Sigmoid colon (tissue), 4 donors: ENCODE measurements at regions not wholly inside any gene's neighbourhood (a gene's known extent, or its start where the extent isn't known, plus 50 kb on each side); places are given as distances from the start of the nearest gene placed in this dataset.

Experiments used
- POLR2A ChIP-seq, 2 donors: fragments of 450-650 bp; IDR thresholded peaks; one replicate each; pipeline ENCODE4 v1.6.1; 2016; ENCODE audit warnings: antibody characterized with exemption in 2 of 2, mild to moderate bottlenecking in 2 of 2, moderate library complexity in 2 of 2
- POLR2AphosphoS5 ChIP-seq, 4 donors: sonication (generic); formaldehyde crosslinking; IDR thresholded peaks; one replicate each; pipeline ENCODE4 v1.6.1; 2017; ENCODE audit warnings: antibody characterized with exemption in 4 of 4
- TF ChIP-seq, protein P1 (sequence below), 4 experiments: fragments of 450-650 bp in 3 of 4; fragments of 200-600 bp in 1 of 4; IDR thresholded peaks; one replicate each; pipeline ENCODE4 v1.5.1; 2016 to 2019; ENCODE audit warnings: antibody characterized with exemption in 4 of 4, mild to moderate bottlenecking in 3 of 4, moderate library complexity in 2 of 4

DNA sequence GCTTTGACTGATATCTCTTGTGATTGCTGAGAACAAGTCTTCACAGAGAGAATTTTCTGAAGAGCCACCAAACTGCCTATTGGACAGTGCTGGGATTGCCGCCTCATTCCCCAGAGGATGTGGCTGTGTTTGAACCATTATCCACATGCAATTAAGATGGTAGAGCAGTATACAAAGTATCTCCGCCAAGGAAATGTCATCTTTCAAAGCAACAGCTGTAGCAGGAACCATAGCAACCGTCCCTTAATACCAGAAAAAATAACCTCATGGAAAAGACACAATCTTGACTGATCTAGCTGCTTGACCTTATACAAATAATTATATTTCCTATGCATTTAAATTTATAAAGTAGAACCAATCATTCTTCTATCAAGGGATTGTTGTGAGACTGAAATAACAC lies 772.6 kb upstream of the FAM98A start:
- TF ChIP-seq, protein P1, sequence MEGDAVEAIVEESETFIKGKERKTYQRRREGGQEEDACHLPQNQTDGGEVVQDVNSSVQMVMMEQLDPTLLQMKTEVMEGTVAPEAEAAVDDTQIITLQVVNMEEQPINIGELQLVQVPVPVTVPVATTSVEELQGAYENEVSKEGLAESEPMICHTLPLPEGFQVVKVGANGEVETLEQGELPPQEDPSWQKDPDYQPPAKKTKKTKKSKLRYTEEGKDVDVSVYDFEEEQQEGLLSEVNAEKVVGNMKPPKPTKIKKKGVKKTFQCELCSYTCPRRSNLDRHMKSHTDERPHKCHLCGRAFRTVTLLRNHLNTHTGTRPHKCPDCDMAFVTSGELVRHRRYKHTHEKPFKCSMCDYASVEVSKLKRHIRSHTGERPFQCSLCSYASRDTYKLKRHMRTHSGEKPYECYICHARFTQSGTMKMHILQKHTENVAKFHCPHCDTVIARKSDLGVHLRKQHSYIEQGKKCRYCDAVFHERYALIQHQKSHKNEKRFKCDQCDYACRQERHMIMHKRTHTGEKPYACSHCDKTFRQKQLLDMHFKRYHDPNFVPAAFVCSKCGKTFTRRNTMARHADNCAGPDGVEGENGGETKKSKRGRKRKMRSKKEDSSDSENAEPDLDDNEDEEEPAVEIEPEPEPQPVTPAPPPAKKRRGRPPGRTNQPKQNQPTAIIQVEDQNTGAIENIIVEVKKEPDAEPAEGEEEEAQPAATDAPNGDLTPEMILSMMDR (IDR thresholded peaks at IDR 0.05): no peak
- TF ChIP-seq POLR2A (IDR thresholded peaks at IDR 0.05) (no peak), POLR2AphosphoS5 (IDR thresholded peaks at IDR 0.05) (no peak)
